Activated CD4-positive, CD25-positive, alpha-beta regulatory T cell treated with anti-CD3 and anti-CD28 coated beads, Interleukin-2, amount 50 U/mL, for 24 hours (primary cell): ENCODE measurements at regions not wholly inside any gene's neighbourhood (a gene's known extent, or its start where the extent isn't known, plus 50 kb on each side); places are given as distances from the start of the nearest gene placed in this dataset.

Source experiments
- ATAC-seq, 2 donors: fragments of 150-1000 bp; cut with Tn5 transposase; one replicate each; pipeline ENCODE4 v1.10.0; 2021; ENCODE audit warnings: mild to moderate bottlenecking in 1 of 2, moderate library complexity in 1 of 2

- ATAC-seq: no peak
Observed at GRCh38 chr6:22670605-22671004, 101.2 kb downstream of the HDGFL1 start.

- ATAC-seq: no peak
Observed at GRCh38 chr6:22673474-22673873, 104.1 kb downstream of the HDGFL1 start.

GRCh38 chr6:22680950-22681349 is 111.6 kb downstream of the HDGFL1 start:
- ATAC-seq: no peak

- no peak for ATAC-seq
Observed at GRCh38 chr6:22681761-22682160, 112.4 kb downstream of the HDGFL1 start.

DNA sequence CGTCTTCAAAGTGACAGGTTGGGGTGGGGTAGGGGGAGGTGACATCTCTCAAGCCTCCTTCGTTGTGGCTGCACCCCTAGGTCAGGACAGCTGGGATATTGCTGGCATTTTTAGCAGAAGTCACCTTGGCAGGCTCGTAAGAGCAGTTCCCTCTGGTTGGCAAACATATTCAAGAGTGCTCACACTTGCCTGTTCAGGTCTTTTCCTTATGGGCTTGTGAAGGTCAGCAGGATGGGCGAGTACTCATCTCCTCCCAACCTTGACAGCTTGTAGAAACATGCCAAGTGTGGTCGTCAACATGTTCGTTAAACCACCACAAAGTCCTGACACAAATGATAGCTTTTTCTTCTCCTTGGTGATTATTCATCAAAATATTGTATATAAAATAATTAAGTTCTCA is 113.6 kb downstream of the HDGFL1 start:
- ATAC-seq: no peak

GRCh38 chr6:22690446-22690845 is 121.1 kb downstream of the HDGFL1 start:
- no peak for ATAC-seq

- no peak for ATAC-seq
Observed at GRCh38 chr6:22694092-22694724, 124.8 kb downstream of the HDGFL1 start.

DNA sequence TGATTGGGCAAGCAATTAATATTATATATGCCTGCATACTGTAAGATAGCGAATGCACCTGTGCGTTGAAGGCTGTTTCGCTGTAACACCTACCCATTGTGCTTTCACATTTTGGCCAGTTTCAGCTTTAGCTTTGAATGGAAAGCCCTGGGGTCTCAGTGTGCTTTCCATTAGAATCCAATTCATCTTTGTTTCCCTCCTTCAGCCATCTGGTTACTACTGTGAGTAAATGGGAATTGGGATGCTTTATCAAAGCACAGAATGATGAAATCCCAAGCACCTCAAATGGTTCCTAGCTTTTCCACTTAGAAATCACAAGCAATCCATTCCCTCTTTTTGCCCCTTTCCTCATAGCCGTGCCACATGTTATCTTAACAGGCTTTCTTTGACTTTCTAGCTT is 127.1 kb downstream of the HDGFL1 start:
- ATAC-seq: no peak

GRCh38 chr6:22697306-22697705 is 127.9 kb downstream of the HDGFL1 start:
- ATAC-seq: no peak

DNA sequence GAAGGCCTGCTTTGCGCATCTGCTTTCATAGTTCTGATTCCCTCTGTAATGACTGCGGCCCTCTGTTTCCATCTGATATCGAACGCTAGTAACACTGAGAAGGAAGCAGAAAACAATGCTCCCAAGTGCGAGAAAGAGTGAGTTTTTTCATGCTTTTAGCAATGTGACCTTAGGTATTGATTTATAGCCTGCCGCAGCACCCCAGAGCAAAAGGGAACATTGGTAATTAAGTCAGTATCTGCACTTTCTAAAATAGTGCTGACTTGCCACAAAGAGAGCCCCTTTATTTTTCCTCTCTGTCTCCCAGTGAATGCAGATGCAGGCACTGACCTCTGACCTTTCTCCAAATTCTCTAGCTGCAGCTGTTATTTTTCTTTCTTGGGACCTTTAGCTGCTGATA is 129.8 kb downstream of the HDGFL1 start:
- ATAC-seq: no peak

GRCh38 chr6:22706651-22707050 is 137.3 kb downstream of the HDGFL1 start:
- ATAC-seq: no peak

- no peak for ATAC-seq
Observed at GRCh38 chr6:22708469-22708868, 139.1 kb downstream of the HDGFL1 start.

DNA sequence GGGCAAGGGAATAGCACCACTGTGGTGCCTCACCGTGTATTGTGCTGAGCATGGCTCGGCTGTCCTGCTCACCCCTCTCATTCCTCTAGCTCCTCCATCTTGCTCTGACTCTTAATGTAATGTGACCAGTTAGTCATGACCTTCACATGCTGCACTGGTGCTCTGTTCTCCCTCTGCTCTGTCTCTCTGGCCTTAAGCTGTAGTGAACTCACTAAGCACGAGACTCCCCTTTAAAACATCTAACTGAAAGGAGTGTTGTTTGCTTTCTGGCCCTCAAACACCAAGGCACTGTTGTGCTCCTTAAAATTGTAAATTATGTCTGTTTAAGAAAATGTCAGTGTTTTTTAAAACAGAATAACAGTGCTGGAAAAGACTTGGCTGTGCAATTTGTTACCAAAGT is 140.4 kb downstream of the HDGFL1 start:
- no peak for ATAC-seq

GRCh38 chr6:22716721-22717120 is 147.4 kb downstream of the HDGFL1 start:
- no peak for ATAC-seq

DNA sequence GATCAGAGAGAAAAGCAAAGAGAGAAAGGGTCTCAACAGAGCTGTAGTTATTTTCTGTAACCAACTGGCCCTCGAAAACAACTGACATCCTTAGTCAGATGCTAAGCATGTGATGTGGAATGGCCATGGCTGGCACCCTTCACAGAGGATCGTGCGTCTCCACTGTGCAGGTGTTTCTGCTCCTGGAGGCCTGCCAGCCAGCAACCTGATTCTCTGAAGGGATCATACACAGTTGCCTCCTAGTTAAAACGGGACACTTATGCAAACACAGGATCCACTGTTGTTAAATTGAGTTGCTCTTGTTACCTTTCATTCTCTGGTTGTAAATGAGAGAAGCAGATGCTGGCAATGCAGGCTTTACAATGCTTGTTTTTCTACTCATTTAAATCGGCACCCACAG is 148.5 kb downstream of the HDGFL1 start:
- no peak for ATAC-seq

DNA sequence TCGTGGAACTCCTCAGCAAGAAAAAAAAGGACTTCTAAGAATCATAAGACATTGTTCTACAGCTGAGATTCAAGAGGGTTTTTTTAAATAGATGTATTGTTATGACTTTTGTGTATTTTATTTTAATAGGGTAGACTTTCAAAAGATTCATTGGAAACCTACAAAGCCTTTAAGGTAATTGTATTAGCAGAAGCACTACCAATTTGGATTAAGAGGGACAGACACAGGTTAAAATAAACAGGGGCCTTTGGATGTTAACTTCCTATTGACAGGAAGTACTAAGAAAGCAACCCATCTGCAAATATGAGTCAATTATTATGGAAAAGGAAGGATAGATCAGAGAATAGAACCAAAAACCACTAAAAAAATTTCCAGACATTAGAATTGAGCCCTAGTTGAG is 153.5 kb downstream of the HDGFL1 start:
- no peak for ATAC-seq

DNA sequence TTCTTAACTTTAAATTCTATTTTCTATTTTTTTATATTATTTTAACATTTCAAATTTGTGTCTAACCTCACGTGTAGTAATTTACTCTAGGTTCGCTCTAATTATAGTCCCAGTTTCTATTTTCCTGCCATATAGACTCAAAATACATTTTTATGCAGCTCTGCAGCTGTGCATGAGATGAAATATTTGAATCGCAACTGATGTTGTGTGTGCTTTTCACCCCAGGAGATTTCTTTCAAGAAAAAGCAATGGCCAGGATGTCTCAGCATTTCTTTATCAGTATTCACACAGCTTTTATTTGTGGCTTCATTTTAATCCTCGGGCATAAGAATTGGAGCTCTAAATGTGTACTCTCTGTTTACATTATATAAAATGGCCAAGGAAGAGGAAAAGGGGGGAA is 157.6 kb downstream of the HDGFL1 start:
- no peak for ATAC-seq

- ATAC-seq: no peak
Observed at GRCh38 chr6:22727710-22728109, 158.3 kb downstream of the HDGFL1 start.

DNA sequence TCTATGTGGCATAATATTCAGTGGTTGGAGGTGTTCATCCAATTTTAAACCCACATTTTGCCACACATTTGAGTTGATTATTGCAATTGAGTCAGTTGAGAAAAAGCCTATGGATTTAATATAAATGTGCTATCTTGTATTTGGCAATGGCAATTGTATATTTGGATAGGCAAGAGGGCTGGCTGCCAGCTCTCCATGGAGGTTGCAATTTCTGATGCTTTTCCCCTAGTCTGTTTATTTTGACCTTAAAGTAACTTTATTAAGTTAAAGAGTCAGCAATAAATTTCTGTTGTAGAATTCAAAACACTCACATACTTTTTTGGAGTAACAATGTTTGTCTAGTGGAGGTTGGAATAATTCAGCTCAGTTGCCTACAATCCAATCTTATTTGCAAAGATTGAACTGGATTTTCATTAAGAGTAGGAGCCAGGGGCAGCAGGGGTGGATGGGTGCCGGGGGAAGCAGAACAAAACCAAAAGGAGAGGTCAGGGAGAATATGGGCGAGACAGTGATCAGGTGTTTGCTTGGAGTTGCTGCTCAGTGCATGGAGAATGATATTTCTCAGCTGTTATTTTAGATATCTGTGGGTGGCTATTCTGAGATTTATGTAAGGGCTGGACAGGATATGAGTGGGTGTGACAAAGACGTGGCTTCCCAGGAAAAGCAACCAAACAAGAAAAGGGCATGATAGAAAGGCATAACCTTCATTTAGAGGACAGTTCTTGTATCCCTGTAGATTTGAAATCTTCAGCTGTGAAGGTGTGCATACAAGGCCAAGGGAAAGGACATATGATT is 163.0 kb downstream of the HDGFL1 start:
- no peak for ATAC-seq

DNA sequence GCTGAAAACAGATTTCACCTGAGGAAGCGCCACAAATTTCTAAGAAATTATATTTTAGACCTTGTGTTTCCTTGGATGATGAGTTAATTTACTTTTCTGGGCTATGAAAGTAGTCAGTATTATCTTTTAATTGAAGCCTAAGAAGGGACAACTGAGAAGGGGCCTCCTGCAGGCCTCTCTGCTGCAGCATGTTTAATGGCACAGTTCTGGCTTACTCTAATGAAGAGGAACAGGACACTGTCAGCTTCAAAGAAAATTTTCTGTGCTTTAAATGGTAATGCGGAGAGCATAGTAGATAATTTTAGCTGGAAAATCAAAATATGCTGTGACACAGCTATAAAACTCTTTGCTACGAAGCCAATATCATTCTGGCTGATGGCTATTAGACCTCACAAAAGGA is 167.4 kb downstream of the HDGFL1 start:
- ATAC-seq: no peak

DNA sequence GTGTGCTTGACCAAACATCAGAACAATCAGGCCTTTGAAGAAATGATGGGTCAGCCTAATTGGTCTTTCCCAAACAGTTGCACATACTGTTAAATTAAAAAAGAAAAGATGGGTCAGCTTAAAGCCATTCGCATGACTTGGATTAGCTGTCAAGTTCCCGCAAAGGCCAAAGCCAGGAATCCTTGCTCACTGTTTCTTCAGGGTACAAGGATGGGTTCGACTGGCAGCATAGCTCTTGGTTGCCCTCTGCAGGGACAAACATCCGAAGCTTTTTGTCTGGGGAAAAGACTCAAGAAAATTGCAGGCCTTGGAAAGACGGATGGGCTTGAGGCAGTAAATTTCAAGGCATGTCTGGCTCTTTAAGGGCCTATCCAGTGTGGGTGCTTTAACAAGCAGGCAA is 168.0 kb downstream of the HDGFL1 start:
- no peak for ATAC-seq

DNA sequence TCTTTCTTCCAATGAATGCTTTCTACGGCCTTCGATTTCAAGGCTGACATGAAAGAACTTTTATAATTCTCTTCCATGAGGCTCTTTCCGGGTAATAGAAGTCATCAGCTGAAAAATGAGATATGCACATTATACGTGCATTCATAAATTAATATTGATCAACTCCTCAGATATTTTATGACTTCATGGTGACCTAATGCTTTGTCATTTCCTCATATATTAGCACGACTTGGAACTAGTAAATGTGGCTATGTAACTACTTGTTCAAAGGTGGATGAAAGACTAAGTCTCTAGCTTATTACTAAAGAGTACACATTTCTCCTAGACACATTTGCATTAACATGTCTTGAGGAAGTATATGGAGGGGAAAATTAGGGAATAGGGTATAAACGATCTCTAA is 168.8 kb downstream of the HDGFL1 start:
- ATAC-seq: no peak

DNA sequence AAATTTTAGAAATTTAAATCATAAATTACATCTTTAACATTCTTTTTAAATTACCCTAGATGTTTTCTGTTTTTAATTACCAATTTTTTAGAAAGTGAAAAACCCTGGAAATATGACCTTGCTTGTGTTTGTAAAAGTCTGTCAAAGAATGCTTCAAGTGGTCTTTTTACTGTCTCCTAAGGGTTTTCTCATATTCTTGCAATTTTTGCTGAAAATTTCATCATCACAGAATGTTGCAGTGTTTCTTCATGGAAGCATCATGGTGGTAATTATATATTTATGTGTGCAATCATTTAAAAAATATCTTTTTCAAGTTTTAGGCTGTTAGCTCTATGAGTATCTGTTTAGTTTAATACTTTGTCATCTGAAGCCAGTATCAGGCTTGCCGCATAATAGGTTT is 178.2 kb downstream of the HDGFL1 start:
- no peak for ATAC-seq

- no peak for ATAC-seq
Observed at GRCh38 chr6:22748681-22749080, 179.3 kb downstream of the HDGFL1 start.

DNA sequence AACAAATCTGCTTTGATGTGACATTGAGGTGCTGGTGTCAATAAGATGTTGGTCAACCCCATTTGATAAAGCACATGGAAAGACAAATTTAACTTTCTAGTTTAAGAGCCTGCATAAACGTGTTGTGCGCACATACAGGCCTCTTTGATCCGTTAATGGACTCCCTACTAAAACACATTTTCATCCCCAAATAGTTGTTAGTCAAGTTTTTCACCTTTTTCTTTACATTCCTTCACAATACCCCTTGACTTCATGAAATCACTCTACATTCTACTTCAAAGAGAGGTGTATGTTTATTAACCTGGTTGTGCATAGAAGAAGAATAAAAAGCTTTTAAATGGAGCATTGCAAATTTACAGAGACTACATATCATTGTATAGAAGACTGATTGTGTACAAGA is 180.3 kb downstream of the HDGFL1 start:
- no peak for ATAC-seq
